Keratinocyte (primary cell): ENCODE measurements at regions not wholly inside any gene's neighbourhood (a gene's known extent, or its start where the extent isn't known, plus 50 kb on each side); places are given as distances from the start of the nearest gene placed in this dataset.

Source experiments
- DNase-seq: peaks from one replicate; pipeline ENCODE4 v3.0.0-alpha.2; 2011; ENCODE audit warnings: low read depth, missing footprints, low spot score
- FAIRE-seq: peaks from 2 replicates; lab custom pipeline; 2011; peaks lifted over from hg19 to GRCh38; lab: Jason Lieb, UNC
- H2AFZ ChIP-seq: 2 replicates; pipeline ENCODE4 v1.6.0; 2012; ENCODE audit warnings: low read length, control low read depth, inconsistent platforms; ENCODE audit not compliant: control insufficient read depth
- H3K27ac ChIP-seq: 2 replicates; pipeline ENCODE4 v1.5.1; 2011; ENCODE audit warnings: low read length; ENCODE audit not compliant: control insufficient read depth, insufficient read depth
- H3K27me3 ChIP-seq: 3 replicates; pipeline ENCODE4 v1.6.0; 2011; ENCODE audit warnings: low read length; ENCODE audit not compliant: control insufficient read depth, insufficient read depth; ENCODE audit errors: extremely low read depth
- H3K36me3 ChIP-seq, 2 experiments: 2 replicates in 1 of 2; 3 replicates in 1 of 2; pipeline ENCODE4 v1.5.1; 2011; ENCODE audit warnings: low read length in 2 of 2, mild to moderate bottlenecking in 1 of 2; ENCODE audit not compliant: control insufficient read depth in 2 of 2, insufficient read depth in 2 of 2; ENCODE audit errors: extremely low read depth in 1 of 2
- H3K4me1 ChIP-seq: 3 replicates; pipeline ENCODE4 v1.5.1; 2011; ENCODE audit warnings: low read length; ENCODE audit not compliant: control insufficient read depth, insufficient read depth; ENCODE audit errors: extremely low read depth
- H3K4me2 ChIP-seq: 3 replicates; pipeline ENCODE4 v1.6.0; 2011; ENCODE audit warnings: low read depth, low read length; ENCODE audit not compliant: control insufficient read depth, insufficient read depth; ENCODE audit errors: extremely low read depth
- H3K4me3 ChIP-seq, 3 experiments: fragments of 200-600 bp in 1 of 3; sonication (generic) in 1 of 3; 2 replicates in 2 of 3; 3 replicates in 1 of 3; pipeline ENCODE4 v1.5.1; 2011 to 2016; ENCODE audit warnings: low read length in 3 of 3, mild to moderate bottlenecking in 3 of 3, control low read depth in 2 of 3, inconsistent platforms in 1 of 3, low read depth in 1 of 3, mixed read lengths in 1 of 3, mixed run types in 1 of 3, moderate library complexity in 1 of 3; ENCODE audit not compliant: control insufficient read depth in 2 of 3, insufficient read depth in 2 of 3; ENCODE audit errors: extremely low read depth in 1 of 3
- H3K79me2 ChIP-seq: 2 replicates; pipeline ENCODE4 v1.6.0; 2012; ENCODE audit warnings: low read length; ENCODE audit not compliant: control insufficient read depth, insufficient read depth
- H3K9ac ChIP-seq: 3 replicates; pipeline ENCODE4 v1.6.0; 2011; ENCODE audit warnings: low read length; ENCODE audit not compliant: control insufficient read depth, insufficient read depth; ENCODE audit errors: extremely low read depth
- H3K9me1 ChIP-seq: 3 replicates; pipeline ENCODE4 v1.6.0; 2011; ENCODE audit warnings: low read length; ENCODE audit not compliant: control insufficient read depth, insufficient read depth; ENCODE audit errors: extremely low read depth
- H3K9me3 ChIP-seq: 2 replicates; pipeline ENCODE4 v1.5.1; 2012; ENCODE audit warnings: low read depth, low read length; ENCODE audit not compliant: control insufficient read depth
- H4K20me1 ChIP-seq: 3 replicates; pipeline ENCODE4 v1.6.0; 2011; ENCODE audit warnings: low read length; ENCODE audit not compliant: control insufficient read depth, insufficient read depth; ENCODE audit errors: extremely low read depth
- EZH2 ChIP-seq: IDR thresholded peaks from one replicate; pipeline ENCODE4 v1.6.1; 2012; ENCODE audit warnings: inconsistent platforms, mild to moderate bottlenecking, low read length, moderate library complexity
- dilution Hi-C: fragments of 300-500 bp; cut with MboI; formaldehyde crosslinking; loops from one replicate; pipeline ENCODE4 v1.7.0; 2020; ENCODE audit warnings: low sequenced_read_pairs; ENCODE audit not compliant: extremely low pct_ligation_motif_present
- TF ChIP-seq, protein P1 (sequence below), 3 experiments: IDR thresholded peaks in 1 of 3; conservative IDR thresholded peaks in 1 of 3; optimal IDR thresholded peaks in 1 of 3; 2 replicates in 2 of 3; 3 replicates in 1 of 3; pipeline versions ENCODE3 to v1.5.1; 2011; ENCODE audit warnings: low read length in 3 of 3, mild to moderate bottlenecking in 3 of 3, moderate library complexity in 2 of 3, control low read depth in 1 of 3, inconsistent platforms in 1 of 3; ENCODE audit not compliant: insufficient read depth in 2 of 3; ENCODE audit errors: extremely low read depth in 1 of 3

DNA sequence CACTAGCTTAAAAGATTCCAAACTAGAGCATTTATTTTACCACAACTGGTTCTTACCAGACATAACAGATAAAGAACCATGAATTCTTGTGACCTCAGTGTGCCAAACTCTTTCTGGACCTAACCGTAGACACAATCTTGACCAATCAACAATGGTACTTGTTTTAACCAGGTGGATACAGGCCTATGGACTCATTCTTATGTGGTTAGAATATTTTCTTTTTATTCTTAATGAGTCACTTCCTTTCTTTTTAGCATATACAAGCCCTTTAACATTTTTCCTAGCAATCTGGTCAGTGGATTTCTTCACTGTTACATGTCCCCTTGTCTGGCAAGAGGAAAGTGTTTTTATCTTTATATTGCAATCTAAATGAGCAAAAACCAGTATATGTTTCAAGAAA, 792.1 kb upstream of the SPRY2 start:
- H3K4me3 ChIP-seq = no peak overlapping the region
- H3K9ac ChIP-seq = no peak overlapping the region
- no peaks in the 10 kb centered on the region for H3K27me3 ChIP-seq
- FAIRE-seq = no peak
- H3K36me3 ChIP-seq = no peaks in the 10 kb centered on the region
- H3K4me2 ChIP-seq = no peak overlapping the region
- no peak overlapping the region for H2AFZ ChIP-seq
- no peaks in the 10 kb centered on the region for H3K9me3 ChIP-seq
- no peak for TF ChIP-seq EZH2
- TF ChIP-seq, protein P1, sequence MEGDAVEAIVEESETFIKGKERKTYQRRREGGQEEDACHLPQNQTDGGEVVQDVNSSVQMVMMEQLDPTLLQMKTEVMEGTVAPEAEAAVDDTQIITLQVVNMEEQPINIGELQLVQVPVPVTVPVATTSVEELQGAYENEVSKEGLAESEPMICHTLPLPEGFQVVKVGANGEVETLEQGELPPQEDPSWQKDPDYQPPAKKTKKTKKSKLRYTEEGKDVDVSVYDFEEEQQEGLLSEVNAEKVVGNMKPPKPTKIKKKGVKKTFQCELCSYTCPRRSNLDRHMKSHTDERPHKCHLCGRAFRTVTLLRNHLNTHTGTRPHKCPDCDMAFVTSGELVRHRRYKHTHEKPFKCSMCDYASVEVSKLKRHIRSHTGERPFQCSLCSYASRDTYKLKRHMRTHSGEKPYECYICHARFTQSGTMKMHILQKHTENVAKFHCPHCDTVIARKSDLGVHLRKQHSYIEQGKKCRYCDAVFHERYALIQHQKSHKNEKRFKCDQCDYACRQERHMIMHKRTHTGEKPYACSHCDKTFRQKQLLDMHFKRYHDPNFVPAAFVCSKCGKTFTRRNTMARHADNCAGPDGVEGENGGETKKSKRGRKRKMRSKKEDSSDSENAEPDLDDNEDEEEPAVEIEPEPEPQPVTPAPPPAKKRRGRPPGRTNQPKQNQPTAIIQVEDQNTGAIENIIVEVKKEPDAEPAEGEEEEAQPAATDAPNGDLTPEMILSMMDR (optimal IDR thresholded peaks at IDR 0.05 in 1 of 3, IDR thresholded peaks at IDR 0.05 in 1 of 3, conservative IDR thresholded peaks at IDR 0.05 in 1 of 3; ENCODE audit: extremely low read depth in 1 of 3, insufficient read depth in 2 of 3, low read length in 3 of 3) = no peak
- H3K9me1 ChIP-seq = no peaks in the 10 kb centered on the region
- H4K20me1 ChIP-seq = no peaks in the 10 kb centered on the region
- H3K27ac ChIP-seq = no peak overlapping the region
- peak; percentile 19 for DNase-seq
- dilution Hi-C loops = no loop called here
- no peaks in the 10 kb centered on the region for H3K79me2 ChIP-seq
- no peaks in the 10 kb centered on the region for H3K4me1 ChIP-seq

DNA sequence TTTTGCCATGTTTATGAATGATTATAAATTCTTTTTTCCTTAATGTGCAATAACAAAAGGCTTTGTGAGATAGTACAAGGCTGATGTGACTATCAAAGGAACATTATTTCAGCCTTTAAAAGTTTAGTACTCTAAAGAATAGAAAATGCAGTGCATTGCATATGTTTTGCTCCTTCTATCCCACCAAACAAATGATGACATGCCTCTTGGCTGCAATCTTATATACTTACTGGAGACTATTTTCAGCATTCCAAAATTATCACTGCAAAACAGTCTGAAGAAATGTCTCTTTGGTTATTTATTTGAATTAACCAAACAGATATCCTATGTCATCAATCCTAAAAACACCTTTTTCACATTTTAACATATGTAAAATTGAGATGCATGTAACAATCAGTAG, 776.5 kb upstream of the SPRY2 start:
- no peaks in the 10 kb centered on the region for H3K9me3 ChIP-seq
- no peak for FAIRE-seq

More for the DNA sequence above, 776.5 kb upstream of the SPRY2 start:
- H2AFZ ChIP-seq = no peak overlapping the region
- no peaks in the 10 kb centered on the region for H3K79me2 ChIP-seq
- TF ChIP-seq, protein P1 (optimal IDR thresholded peaks at IDR 0.05 in 1 of 3, IDR thresholded peaks at IDR 0.05 in 1 of 3, conservative IDR thresholded peaks at IDR 0.05 in 1 of 3; ENCODE audit: extremely low read depth in 1 of 3, insufficient read depth in 2 of 3, low read length in 3 of 3) = no peak
- TF ChIP-seq EZH2 = no peak
- no peaks in the 10 kb centered on the region for H3K27me3 ChIP-seq
- no peaks in the 10 kb centered on the region for H3K36me3 ChIP-seq
- no peaks in the 10 kb centered on the region for H3K4me1 ChIP-seq
- dilution Hi-C loops = no loop called here
- no peak overlapping the region for H3K4me2 ChIP-seq
- no peak overlapping the region for H3K4me3 ChIP-seq
- no peaks in the 10 kb centered on the region for H3K9me1 ChIP-seq
- H3K27ac ChIP-seq = no peak overlapping the region
- H4K20me1 ChIP-seq = no peaks in the 10 kb centered on the region
- DNase-seq = no peak
- H3K9ac ChIP-seq = no peak overlapping the region
